Hepatocyte (in vitro differentiated cells): ENCODE measurements at regions not wholly inside any gene's neighbourhood (a gene's known extent, or its start where the extent isn't known, plus 50 kb on each side); places are given as distances from the start of the nearest gene placed in this dataset.

Experiments used
- DNase-seq: peaks from one replicate; pipeline ENCODE4 v3.0.0-alpha.2; 2016; ENCODE audit warnings: low spot score
- H2AFZ ChIP-seq: fragments of 200-600 bp; sonication (generic); 2 replicates; pipeline ENCODE4 v1.6.0; 2016; ENCODE audit warnings: antibody characterized with exemption, mild to moderate bottlenecking
- H3K27ac ChIP-seq: fragments of 200-600 bp; sonication (generic); 2 replicates; pipeline ENCODE4 v1.5.1; 2016; ENCODE audit warnings: mild to moderate bottlenecking
- H3K27me3 ChIP-seq: fragments of 200-600 bp; sonication (generic); 2 replicates; pipeline ENCODE4 v1.6.1; 2016
- H3K36me3 ChIP-seq: fragments of 200-600 bp; sonication (generic); replicated peaks from 2 replicates; pipeline ENCODE4 v1.5.1; 2016; ENCODE audit warnings: low read depth; ENCODE audit not compliant: insufficient read depth
- H3K4me1 ChIP-seq: fragments of 200-600 bp; sonication (generic); 2 replicates; pipeline ENCODE4 v1.5.1; 2016; ENCODE audit warnings: mild to moderate bottlenecking, moderate library complexity; ENCODE audit not compliant: insufficient read depth
- H3K4me2 ChIP-seq: fragments of 200-600 bp; sonication (generic); 2 replicates; pipeline ENCODE4 v1.6.0; 2016
- H3K4me3 ChIP-seq: fragments of 200-600 bp; sonication (generic); 2 replicates; pipeline ENCODE4 v1.5.1; 2016; ENCODE audit warnings: mild to moderate bottlenecking
- H3K79me2 ChIP-seq: fragments of 200-600 bp; sonication (generic); 2 replicates; pipeline ENCODE4 v1.6.0; 2017; ENCODE audit warnings: mild to moderate bottlenecking
- H3K9me2 ChIP-seq: fragments of 200-600 bp; sonication (generic); replicated peaks from 2 replicates; pipeline ENCODE4 v1.6.0; 2017; ENCODE audit warnings: mild to moderate bottlenecking; ENCODE audit not compliant: insufficient read depth
- H3K9me3 ChIP-seq: fragments of 200-600 bp; sonication (generic); 2 replicates; pipeline ENCODE4 v1.5.1; 2016; ENCODE audit warnings: low read depth, mild to moderate bottlenecking
- H4K20me1 ChIP-seq: fragments of 200-600 bp; sonication (generic); 2 replicates; pipeline ENCODE4 v1.6.0; 2016; ENCODE audit warnings: mild to moderate bottlenecking; ENCODE audit not compliant: insufficient read depth, poor library complexity, severe bottlenecking
- CTCF ChIP-seq: fragments of 200-600 bp; sonication (generic); IDR thresholded peaks from 2 replicates; pipeline ENCODE4 v1.5.1; 2016; ENCODE audit warnings: antibody characterized with exemption, mild to moderate bottlenecking; ENCODE audit not compliant: poor library complexity
- EZH2 ChIP-seq: fragments of 200-600 bp; sonication (generic); IDR thresholded peaks from 2 replicates; pipeline ENCODE4 v1.6.1; 2016; ENCODE audit warnings: antibody characterized with exemption, mild to moderate bottlenecking, borderline replicate concordance
- EZH2phosphoT487 ChIP-seq: fragments of 200-600 bp; sonication (generic); IDR thresholded peaks from one replicate; pipeline ENCODE4 v1.6.1; 2018; ENCODE audit warnings: antibody characterized with exemption, mild to moderate bottlenecking, low read depth, moderate library complexity; ENCODE audit not compliant: unreplicated experiment, severe bottlenecking
- WGBS: methylation state at CpG from one replicate; pipeline ENCODE4 v1.1.6; 2016; ENCODE audit warnings: low lambda C conversion rate; ENCODE audit errors: missing lambda C conversion rate; 5-methylcytosine and 5-hydroxymethylcytosine counted together

GRCh38 chr1:114260805-114261484 lies 107.3 kb upstream of the SYT6 start:
- no peak for TF ChIP-seq EZH2phosphoT487
- no peak for TF ChIP-seq EZH2
- TF ChIP-seq CTCF: no peak
- 73% methylated on average over 6 of the region's 6 CpGs for WGBS

DNA sequence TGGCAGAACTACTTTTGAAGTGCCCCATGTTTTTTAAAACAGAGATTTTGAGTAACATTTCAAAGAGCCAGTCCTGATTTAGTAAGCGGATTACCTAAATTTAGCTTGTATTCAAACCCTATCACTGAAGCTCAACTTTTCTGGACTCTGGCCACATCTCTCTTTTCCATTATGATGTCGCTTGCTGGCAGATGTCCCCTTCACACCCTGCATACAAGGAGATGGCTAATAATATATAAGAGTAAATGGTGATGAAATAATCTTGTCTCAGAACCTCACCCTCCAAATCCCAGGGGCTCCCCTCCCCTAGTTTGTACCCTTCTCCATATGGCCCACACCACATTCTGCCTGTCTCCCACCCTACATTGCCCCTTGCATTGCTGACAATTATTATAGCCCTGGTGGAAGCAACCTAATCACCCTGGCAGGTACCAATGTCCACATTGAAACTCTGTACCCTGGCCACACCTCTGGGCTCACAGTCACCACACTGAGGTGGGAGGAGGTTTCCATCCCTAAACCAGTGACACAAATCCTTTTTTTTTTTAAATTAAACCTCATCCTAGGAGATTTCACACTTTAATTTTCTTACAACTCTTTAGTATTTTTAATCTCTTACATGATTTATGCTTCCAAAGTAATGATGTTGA lies 106.0 kb upstream of the SYT6 start:
- TF ChIP-seq EZH2phosphoT487: no peak
- TF ChIP-seq CTCF: no peak
- TF ChIP-seq EZH2: no peak
- no peaks in the 10 kb centered on the region for H3K9me3 ChIP-seq
- H3K4me3 ChIP-seq: no peak overlapping the region
- no peaks in the 10 kb centered on the region for H3K79me2 ChIP-seq
- no peaks in the 10 kb centered on the region for H4K20me1 ChIP-seq
- H3K36me3 ChIP-seq: no peaks in the 10 kb centered on the region
- H2AFZ ChIP-seq: no peak overlapping the region
- DNase-seq: no peak
- H3K4me2 ChIP-seq: no peak overlapping the region
- WGBS: 94% methylated on average over 2 of the region's 2 CpGs
- no peaks in the 10 kb centered on the region for H3K9me2 ChIP-seq
- peaks cover 13% of the 10 kb centered on the region for H3K4me1 ChIP-seq
- H3K27me3 ChIP-seq: no peaks in the 10 kb centered on the region
- H3K27ac ChIP-seq: no peak overlapping the region

More at GRCh38 chr1:114260805-114261484, 107.3 kb upstream of the SYT6 start:
- Histone ChIP-seq H3K4me1 (peaks cover 13% of the 10 kb centered on the region), H3K27ac (no peak overlapping the region), H4K20me1 (no peaks in the 10 kb centered on the region), H3K79me2 (no peaks in the 10 kb centered on the region), H3K4me3 (no peak overlapping the region), H3K9me2 (no peaks in the 10 kb centered on the region), H3K9me3 (no peaks in the 10 kb centered on the region), H3K4me2 (no peak overlapping the region), H3K36me3 (no peaks in the 10 kb centered on the region), H3K27me3 (no peaks in the 10 kb centered on the region), H2AFZ (no peak overlapping the region)
- no peak for DNase-seq

DNA sequence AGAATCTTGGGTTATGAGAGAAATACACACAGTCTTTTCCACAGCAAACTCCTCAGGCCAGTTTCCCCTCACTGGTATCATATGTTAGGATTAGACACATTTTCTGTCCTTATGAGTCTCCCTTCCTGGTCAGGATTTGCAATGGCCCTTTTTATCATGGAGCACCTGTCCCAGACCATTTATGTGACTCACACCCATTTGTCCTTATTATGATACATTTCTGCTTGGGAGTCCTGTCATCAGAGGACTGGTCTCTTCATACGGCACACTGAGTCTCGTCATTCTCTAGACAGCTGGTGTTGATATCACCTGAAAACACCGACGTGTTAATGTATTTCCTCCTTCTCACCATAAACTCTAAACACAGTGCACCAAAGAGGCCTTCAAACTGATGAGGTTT lies 105.0 kb upstream of the SYT6 start:
- H3K36me3 ChIP-seq: no peaks in the 10 kb centered on the region
- WGBS: 90% methylated on average over 4 of the region's 4 CpGs
- TF ChIP-seq EZH2phosphoT487 (no peak), CTCF (no peak), EZH2 (no peak)

More for the DNA sequence above, 105.0 kb upstream of the SYT6 start:
- Histone ChIP-seq H3K4me3 (no peak overlapping the region), H2AFZ (no peak overlapping the region), H3K4me2 (no peak overlapping the region), H3K9me2 (no peaks in the 10 kb centered on the region), H3K9me3 (no peaks in the 10 kb centered on the region), H3K27me3 (no peaks in the 10 kb centered on the region), H3K79me2 (no peaks in the 10 kb centered on the region), H3K27ac (no peak overlapping the region), H4K20me1 (no peaks in the 10 kb centered on the region), H3K4me1 (peaks cover 13% of the 10 kb centered on the region)
- DNase-seq: no peak
